ENCODE measurements at regions not wholly inside any gene's neighbourhood (a gene's known extent, or its start where the extent isn't known, plus 50 kb on each side); places are given as distances from the start of the nearest gene placed in this dataset.
"Not testable (repeated sequence)": the region's sequence is repeated elsewhere in the genome, so short reads cannot be mapped to it uniquely, and the experiment has no call there.

DNA sequence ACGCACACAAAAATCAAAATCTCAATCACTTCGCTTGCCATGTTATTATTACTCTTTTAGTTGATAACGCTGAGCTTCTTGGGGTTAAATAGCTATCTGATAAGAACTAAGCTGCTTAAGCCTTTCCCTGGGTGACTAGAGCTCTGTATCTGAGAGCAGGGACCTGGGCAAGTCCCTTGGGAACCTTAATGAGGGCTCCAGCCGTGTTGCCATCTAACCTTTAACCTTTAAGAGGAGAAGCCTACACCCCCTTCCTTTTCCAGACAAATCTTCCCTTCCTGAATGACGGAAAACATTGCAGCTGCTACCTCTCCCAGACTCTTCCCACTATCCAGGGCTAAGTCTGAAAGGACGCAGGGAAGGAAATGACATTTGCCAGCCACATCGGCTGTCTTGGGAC is 216.5 kb upstream of the RAI14 start:
- no peak overlapping the region for H3K27ac ChIP-seq
- no peak for TF ChIP-seq CTCF (conservative IDR thresholded peaks at IDR 0.05)

- H3K27ac ChIP-seq, result not testable (repeated sequence)
Observed at GRCh38 chr5:34441767-34442166, 214.4 kb upstream of the RAI14 start.

DNA sequence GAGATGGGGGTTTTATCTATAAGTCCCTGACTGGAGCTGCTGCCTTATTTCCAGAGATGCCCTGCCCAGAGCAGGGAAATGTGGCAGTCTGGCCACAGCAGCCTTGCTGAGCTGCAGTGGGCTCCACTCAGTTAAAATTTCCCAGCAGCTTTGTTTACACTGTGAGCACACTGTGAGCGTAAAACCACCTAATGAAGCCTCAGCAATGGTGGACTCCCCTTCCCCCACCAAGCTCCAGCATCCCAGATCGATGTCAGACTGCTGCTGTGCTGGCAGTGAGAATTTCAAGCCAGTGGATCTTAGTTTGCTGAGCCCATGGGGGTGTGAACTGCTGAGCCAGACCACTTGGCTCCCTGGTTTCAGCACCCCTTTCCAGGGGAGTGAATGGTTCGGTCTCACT is 208.7 kb upstream of the RAI14 start:
- no peak for TF ChIP-seq CTCF (conservative IDR thresholded peaks at IDR 0.05)
- peak overlapping the region; percentile 51; the same call in 1 of the 2 replicates for H3K27ac ChIP-seq

DNA sequence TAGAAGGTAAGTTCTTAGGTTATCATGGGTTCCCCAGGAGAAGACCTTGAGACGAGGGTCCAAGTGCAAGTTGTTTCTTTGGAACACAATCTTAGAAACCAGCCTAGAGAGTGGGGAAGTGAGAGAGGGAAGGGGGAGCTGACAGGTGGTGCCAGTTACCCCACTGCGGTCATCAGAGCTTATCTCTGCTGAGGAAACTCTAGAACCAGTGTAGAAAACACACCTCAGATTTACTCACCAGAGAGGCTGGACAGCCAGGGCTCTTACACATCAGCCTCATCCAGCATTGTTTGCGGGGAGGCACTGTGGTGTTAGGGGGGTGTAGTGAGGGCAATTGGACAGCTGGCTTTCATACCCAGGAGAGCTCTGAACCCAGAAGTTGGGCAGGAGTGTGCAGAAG is 206.5 kb upstream of the RAI14 start:
- no peak overlapping the region; the same call in 1 of the 2 replicates for H3K27ac ChIP-seq
- TF ChIP-seq CTCF (conservative IDR thresholded peaks at IDR 0.05), result no peak

DNA sequence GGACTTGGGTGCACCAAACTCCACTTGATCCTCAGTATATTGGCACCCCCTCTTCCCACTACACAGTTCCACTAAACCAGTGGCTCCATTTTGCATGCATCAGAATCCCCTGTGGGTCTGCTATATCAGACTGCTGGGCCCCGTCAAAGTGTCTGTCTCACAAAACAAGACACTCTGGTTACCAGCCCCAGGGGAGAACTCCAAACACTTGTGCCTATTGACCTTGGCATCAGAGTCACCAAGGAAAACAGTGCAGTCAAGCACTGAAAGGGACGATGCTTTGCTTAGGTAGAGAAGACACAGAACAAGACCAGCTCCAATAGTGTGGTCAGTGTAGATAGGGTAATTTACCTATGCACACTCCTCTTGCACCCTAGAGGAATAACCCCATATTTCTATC is 205.8 kb upstream of the RAI14 start:
- peak overlapping the region; percentile 68 for H3K27ac ChIP-seq
- no peak for TF ChIP-seq CTCF (conservative IDR thresholded peaks at IDR 0.05)

DNA sequence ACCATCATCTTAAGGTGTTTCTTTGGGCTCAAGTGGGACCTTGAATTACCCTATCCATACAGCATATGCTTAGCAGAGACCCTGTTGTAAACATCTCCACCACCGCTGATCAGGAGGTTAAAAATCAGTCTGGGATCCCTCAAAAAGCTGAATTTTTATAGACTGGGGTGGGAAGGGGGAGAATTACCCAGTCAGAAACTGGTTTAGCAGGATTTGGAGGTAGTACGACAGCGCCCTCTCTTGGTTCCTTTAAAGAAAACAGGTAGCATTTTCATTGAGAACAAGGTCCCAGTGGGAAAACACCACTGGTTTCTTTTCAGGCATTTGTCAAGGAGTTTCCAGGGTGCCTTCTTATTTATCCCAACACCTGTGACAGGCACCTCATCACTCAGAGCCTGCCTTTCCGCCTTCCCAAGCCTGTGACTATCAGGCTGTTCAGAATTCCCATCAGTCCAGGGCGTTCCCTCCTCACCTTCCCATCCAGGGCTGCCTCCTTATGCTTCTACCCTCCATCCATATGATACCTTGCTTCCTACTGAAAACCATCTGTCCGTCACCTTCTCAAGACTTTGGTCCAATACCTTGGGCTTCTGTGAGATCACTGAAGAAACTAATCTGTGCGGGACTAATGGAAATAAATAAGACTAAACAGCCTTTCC is 203.8 kb upstream of the RAI14 start:
- H3K27ac ChIP-seq, result peak overlapping the region; percentile 68
- peak; percentile 94 for TF ChIP-seq CTCF (conservative IDR thresholded peaks at IDR 0.05)

GRCh38 chr5:34455098-34455497 is 201.0 kb upstream of the RAI14 start:
- TF ChIP-seq CTCF (conservative IDR thresholded peaks at IDR 0.05), result no peak

DNA sequence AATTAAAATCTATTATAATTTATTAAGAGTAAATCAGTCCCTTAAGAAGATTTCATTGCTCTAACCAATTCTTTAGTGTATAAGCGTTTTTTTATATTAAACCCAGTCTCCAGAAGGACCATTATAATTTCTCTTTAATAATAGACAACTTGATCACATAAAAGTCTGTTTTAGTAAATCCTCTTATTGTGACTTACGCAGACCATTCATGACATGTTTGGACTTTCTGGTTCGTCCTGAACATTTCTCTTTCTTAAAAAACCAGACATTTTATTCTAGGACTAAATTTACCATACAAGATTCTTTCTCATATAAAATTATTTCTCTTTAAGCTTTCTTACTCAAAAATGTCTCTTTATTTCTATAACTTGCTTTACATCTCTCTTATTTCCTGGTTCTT is 196.2 kb upstream of the RAI14 start:
- no peak for TF ChIP-seq CTCF (conservative IDR thresholded peaks at IDR 0.05)
- no peak overlapping the region for H3K27ac ChIP-seq

More at GRCh38 chr5:34455098-34455497, 201.0 kb upstream of the RAI14 start:
- H3K27ac ChIP-seq, result no peak overlapping the region

Measured in VCaP (cell line).